ENCODE measurements at regions not wholly inside any gene's neighbourhood (a gene's known extent, or its start where the extent isn't known, plus 50 kb on each side); places are given as distances from the start of the nearest gene placed in this dataset.
"Not testable (repeated sequence)": the region's sequence is repeated elsewhere in the genome, so short reads cannot be mapped to it uniquely, and the experiment has no call there.

DNA sequence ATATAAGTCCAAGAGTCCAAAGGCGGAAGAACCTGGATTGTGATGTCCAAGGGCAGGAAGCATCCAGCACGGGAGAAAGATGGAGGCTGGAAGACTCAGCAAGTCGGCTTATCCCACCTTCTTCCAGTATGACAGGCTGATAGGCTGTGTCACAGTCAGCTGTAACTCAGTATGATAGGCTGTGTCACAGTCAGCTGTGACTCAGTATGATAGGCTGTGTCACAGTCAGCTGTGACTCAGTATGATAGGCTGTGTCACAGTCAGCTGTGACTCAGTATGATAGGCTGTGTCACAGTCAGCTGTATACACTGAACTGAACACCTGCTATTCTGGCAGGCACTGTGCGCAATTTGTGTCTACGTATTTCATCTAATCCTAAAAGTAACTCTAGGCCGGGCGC lies 271.9 kb downstream of the LRATD1 start:
- not testable (repeated sequence) for TF ChIP-seq POLR2A (IDR thresholded peaks at IDR 0.05)
- TF ChIP-seq, protein P1, sequence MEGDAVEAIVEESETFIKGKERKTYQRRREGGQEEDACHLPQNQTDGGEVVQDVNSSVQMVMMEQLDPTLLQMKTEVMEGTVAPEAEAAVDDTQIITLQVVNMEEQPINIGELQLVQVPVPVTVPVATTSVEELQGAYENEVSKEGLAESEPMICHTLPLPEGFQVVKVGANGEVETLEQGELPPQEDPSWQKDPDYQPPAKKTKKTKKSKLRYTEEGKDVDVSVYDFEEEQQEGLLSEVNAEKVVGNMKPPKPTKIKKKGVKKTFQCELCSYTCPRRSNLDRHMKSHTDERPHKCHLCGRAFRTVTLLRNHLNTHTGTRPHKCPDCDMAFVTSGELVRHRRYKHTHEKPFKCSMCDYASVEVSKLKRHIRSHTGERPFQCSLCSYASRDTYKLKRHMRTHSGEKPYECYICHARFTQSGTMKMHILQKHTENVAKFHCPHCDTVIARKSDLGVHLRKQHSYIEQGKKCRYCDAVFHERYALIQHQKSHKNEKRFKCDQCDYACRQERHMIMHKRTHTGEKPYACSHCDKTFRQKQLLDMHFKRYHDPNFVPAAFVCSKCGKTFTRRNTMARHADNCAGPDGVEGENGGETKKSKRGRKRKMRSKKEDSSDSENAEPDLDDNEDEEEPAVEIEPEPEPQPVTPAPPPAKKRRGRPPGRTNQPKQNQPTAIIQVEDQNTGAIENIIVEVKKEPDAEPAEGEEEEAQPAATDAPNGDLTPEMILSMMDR (IDR thresholded peaks at IDR 0.05) = not testable (repeated sequence)
